H9 (cell line): ENCODE measurements at regions not wholly inside any gene's neighbourhood (a gene's known extent, or its start where the extent isn't known, plus 50 kb on each side); places are given as distances from the start of the nearest gene placed in this dataset.

Experiments used
- DNase-seq: peaks from one replicate; pipeline ENCODE4 v3.0.0-alpha.2; 2017
- H2AFZ ChIP-seq: one replicate; pipeline ENCODE4 v1.6.1; 2013; ENCODE audit warnings: mild to moderate bottlenecking, low read length, control low read depth, moderate library complexity
- H2AK5ac ChIP-seq: 2 replicates; pipeline ENCODE4 v1.6.1; 2013; ENCODE audit warnings: low read length, control low read depth, mixed read lengths; ENCODE audit not compliant: insufficient read length
- H2BK120ac ChIP-seq: one replicate; pipeline ENCODE4 v1.6.1; 2013; ENCODE audit warnings: low read depth, mild to moderate bottlenecking, low read length, control low read depth, inconsistent platforms; ENCODE audit not compliant: poor library complexity, severe bottlenecking
- H2BK12ac ChIP-seq: 2 replicates; pipeline ENCODE4 v1.6.1; 2013; ENCODE audit warnings: low read length, control low read depth, mixed read lengths, low read depth; ENCODE audit not compliant: insufficient read length
- H2BK15ac ChIP-seq: 2 replicates; pipeline ENCODE4 v1.6.1; 2013; ENCODE audit warnings: low read depth, low read length, control low read depth
- H2BK20ac ChIP-seq: one replicate; pipeline ENCODE4 v1.6.1; 2013; ENCODE audit warnings: low read depth, mild to moderate bottlenecking, low read length, control low read depth, inconsistent platforms; ENCODE audit not compliant: poor library complexity, severe bottlenecking
- H2BK5ac ChIP-seq: 2 replicates; pipeline ENCODE4 v1.6.1; 2013; ENCODE audit warnings: low read length, control low read depth, mixed read lengths; ENCODE audit not compliant: insufficient read length
- H3K14ac ChIP-seq: 2 replicates; pipeline ENCODE4 v1.6.1; 2013; ENCODE audit warnings: low read length, control low read depth; ENCODE audit not compliant: insufficient read depth
- H3K18ac ChIP-seq: 2 replicates; pipeline ENCODE4 v1.6.1; 2013; ENCODE audit warnings: low read depth, mild to moderate bottlenecking, mixed read lengths, low read length, control low read depth; ENCODE audit not compliant: insufficient read length
- H3K23ac ChIP-seq: 2 replicates; pipeline ENCODE4 v1.6.1; 2013; ENCODE audit warnings: low read length, control low read depth, mixed read lengths, low read depth; ENCODE audit not compliant: insufficient read length
- H3K23me2 ChIP-seq: 2 replicates; pipeline ENCODE4 v1.6.1; 2013; ENCODE audit warnings: low read depth, mild to moderate bottlenecking, mixed read lengths, low read length, control low read depth; ENCODE audit not compliant: insufficient read length, poor library complexity, severe bottlenecking
- H3K27ac ChIP-seq: 2 replicates; pipeline ENCODE4 v1.5.1; 2013; ENCODE audit warnings: low read length, control low read depth, mixed read lengths, low read depth; ENCODE audit not compliant: insufficient read length
- H3K27me3 ChIP-seq: 2 replicates; pipeline ENCODE4 v1.6.1; 2013; ENCODE audit warnings: low read length, control low read depth, inconsistent platforms; ENCODE audit not compliant: insufficient read depth
- H3K4ac ChIP-seq: 2 replicates; pipeline ENCODE4 v1.6.1; 2013; ENCODE audit warnings: low read depth, mild to moderate bottlenecking, control low read depth, inconsistent platforms, low read length, moderate library complexity
- H3K4me1 ChIP-seq: 2 replicates; pipeline ENCODE4 v1.6.1; 2013; ENCODE audit warnings: low read length, control low read depth, inconsistent platforms; ENCODE audit not compliant: insufficient read depth
- H3K4me2 ChIP-seq: 2 replicates; pipeline ENCODE4 v1.6.1; 2013; ENCODE audit warnings: low read length, control low read depth, mixed read lengths; ENCODE audit not compliant: insufficient read length, insufficient read depth
- H3K56ac ChIP-seq: 2 replicates; pipeline ENCODE4 v1.6.1; 2013; ENCODE audit warnings: low read depth, mild to moderate bottlenecking, mixed read lengths, low read length, control low read depth; ENCODE audit not compliant: insufficient read length
- H3K79me1 ChIP-seq: 2 replicates; pipeline ENCODE4 v1.6.1; 2013; ENCODE audit warnings: low read depth, mild to moderate bottlenecking, moderate library complexity, low read length, control low read depth, inconsistent platforms; ENCODE audit not compliant: insufficient read depth, poor library complexity, severe bottlenecking
- H3K79me2 ChIP-seq: 2 replicates; pipeline ENCODE4 v1.6.1; 2013; ENCODE audit warnings: low read length, control low read depth, inconsistent platforms; ENCODE audit not compliant: insufficient read depth
- H3K9ac ChIP-seq: 2 replicates; pipeline ENCODE4 v1.6.1; 2013; ENCODE audit warnings: low read length, control low read depth, mixed read lengths; ENCODE audit not compliant: insufficient read length; ENCODE audit errors: extremely low read depth
- H3K9me3 ChIP-seq: one replicate; pipeline ENCODE4 v1.6.1; 2013; ENCODE audit warnings: low read depth, low read length, inconsistent platforms; ENCODE audit not compliant: control insufficient read depth
- H3T11ph ChIP-seq: one replicate; pipeline ENCODE4 v1.6.1; 2013; ENCODE audit warnings: mild to moderate bottlenecking, low read length, control low read depth, inconsistent platforms
- H4K20me1 ChIP-seq: one replicate; pipeline ENCODE4 v1.6.1; 2013; ENCODE audit not compliant: control insufficient read depth, insufficient read length, insufficient read depth
- H4K5ac ChIP-seq: 2 replicates; pipeline ENCODE4 v1.6.1; 2013; ENCODE audit warnings: low read depth, mild to moderate bottlenecking, mixed read lengths, low read length, control low read depth; ENCODE audit not compliant: insufficient read length
- H4K8ac ChIP-seq: replicated peaks from 2 replicates; pipeline ENCODE4 v1.6.1; 2013; ENCODE audit warnings: low read length, control low read depth, mixed read lengths, low read depth; ENCODE audit not compliant: insufficient read length
- H4K91ac ChIP-seq: 2 replicates; pipeline ENCODE4 v1.6.1; 2013; ENCODE audit warnings: low read depth, mild to moderate bottlenecking, moderate library complexity, mixed read lengths, low read length, control low read depth; ENCODE audit not compliant: insufficient read length
- H3K27ac Mint-ChIP-seq, 3 experiments: 2 replicates in 2 of 3; 3 replicates in 1 of 3; pipeline ENCODE4 v1.8.0; 2020 to 2021; ENCODE audit warnings: mixed read lengths in 3 of 3, mild to moderate bottlenecking in 1 of 3, moderate library complexity in 1 of 3
- H3K27me3 Mint-ChIP-seq: 2 replicates; pipeline ENCODE4 v1.8.0; 2021; ENCODE audit warnings: low read depth, mild to moderate bottlenecking, moderate library complexity, mixed read lengths
- H3K36me3 Mint-ChIP-seq, 3 experiments: 2 replicates in 2 of 3; 3 replicates in 1 of 3; pipeline ENCODE4 v1.8.0; 2020 to 2021; ENCODE audit warnings: low read depth in 3 of 3, mixed read lengths in 3 of 3; ENCODE audit not compliant: insufficient read depth in 1 of 3
- H3K4me1 Mint-ChIP-seq, 2 experiments: 2 replicates each; pipeline ENCODE4 v1.8.0; 2020; ENCODE audit warnings: mixed read lengths in 2 of 2
- H3K4me3 Mint-ChIP-seq, 2 experiments: 2 replicates in 1 of 2; 3 replicates in 1 of 2; pipeline ENCODE4 v1.8.0; 2020 to 2021; ENCODE audit warnings: mild to moderate bottlenecking in 2 of 2, mixed read lengths in 2 of 2, moderate library complexity in 1 of 2
- H3K9me3 Mint-ChIP-seq, 2 experiments: 2 replicates in 1 of 2; 3 replicates in 1 of 2; pipeline ENCODE4 v1.8.0; 2020; ENCODE audit warnings: mild to moderate bottlenecking in 2 of 2, mixed read lengths in 2 of 2, moderate library complexity in 1 of 2
- WGBS: extraction: QIAGEN DNeasy Blood & Tissue Kit; methylation state at CpG from one replicate; pipeline ENCODE4 v1.1.7; 2013; ENCODE audit warnings: missing lambda C conversion rate, low lambda C conversion rate, mixed read lengths; ENCODE audit not compliant: insufficient read length; ENCODE audit errors: extremely low coverage; 5-methylcytosine and 5-hydroxymethylcytosine counted together
- TF ChIP-seq, protein P1 (sequence below): fragments of 200-600 bp; sonication (generic); conservative IDR thresholded peaks from 3 replicates; pipeline ENCODE4 v1.8.0; 2021; ENCODE audit warnings: antibody characterized with exemption, mild to moderate bottlenecking

DNA sequence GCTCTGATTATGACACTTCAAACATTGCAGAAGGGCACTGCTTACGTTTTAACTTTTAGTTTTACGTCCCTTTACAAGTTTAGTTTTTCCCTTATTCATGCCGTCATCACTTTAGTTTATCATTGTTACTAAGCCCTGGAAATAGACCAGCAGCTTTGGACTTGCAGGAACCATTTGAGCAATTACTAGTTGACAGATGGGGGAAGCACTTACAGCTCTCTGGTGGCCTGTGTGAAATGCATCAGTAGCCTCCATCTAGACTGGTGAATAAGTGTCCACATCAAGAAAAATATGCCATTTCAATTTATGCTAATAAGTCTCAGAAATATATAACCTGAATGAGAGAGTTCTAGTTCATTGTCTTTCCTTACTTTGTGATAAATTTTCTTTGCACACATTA is 194.9 kb upstream of the GRM3 start:
- Histone ChIP-seq H2BK20ac (no peak overlapping the region), H3T11ph (no peak overlapping the region), H3K23me2 (no peaks in the 10 kb centered on the region), H3K56ac (no peak overlapping the region), H3K79me2 (no peaks in the 10 kb centered on the region), H2BK15ac (no peak overlapping the region), H3K4me2 (no peak overlapping the region), H4K5ac (no peak overlapping the region), H3K9ac (no peak overlapping the region), H3K18ac (no peak overlapping the region), H3K27me3 (no peaks in the 10 kb centered on the region), H3K4ac (no peak overlapping the region), H2BK120ac (no peak overlapping the region), H3K27ac (no peak overlapping the region), H4K91ac (no peak overlapping the region), H2BK12ac (no peak overlapping the region), H2BK5ac (no peak overlapping the region), H2AFZ (no peak overlapping the region), H3K23ac (no peak overlapping the region), H3K4me1 (no peaks in the 10 kb centered on the region), H3K9me3 (no peaks in the 10 kb centered on the region), H2AK5ac (no peak overlapping the region), H3K14ac (no peak overlapping the region), H3K79me1 (no peaks in the 10 kb centered on the region), H4K20me1 (no peaks in the 10 kb centered on the region), H4K8ac (no peak overlapping the region)
- H3K9me3 Mint-ChIP-seq, result 0 out of 5 replicates have a peak, but pooled peaks cover 0 to 1% of the 10 kb centered on the region in 2 experiments
- no peaks in the 10 kb centered on the region for H3K27me3 Mint-ChIP-seq
- DNase-seq, result no peak
- H3K4me1 Mint-ChIP-seq, result peaks cover 9 to 12% of the 10 kb centered on the region in 2 experiments
- no CpG with 5 or more reads among the region's 3 CpGs for WGBS
- H3K4me3 Mint-ChIP-seq, result no peak overlapping the region
- TF ChIP-seq, protein P1, sequence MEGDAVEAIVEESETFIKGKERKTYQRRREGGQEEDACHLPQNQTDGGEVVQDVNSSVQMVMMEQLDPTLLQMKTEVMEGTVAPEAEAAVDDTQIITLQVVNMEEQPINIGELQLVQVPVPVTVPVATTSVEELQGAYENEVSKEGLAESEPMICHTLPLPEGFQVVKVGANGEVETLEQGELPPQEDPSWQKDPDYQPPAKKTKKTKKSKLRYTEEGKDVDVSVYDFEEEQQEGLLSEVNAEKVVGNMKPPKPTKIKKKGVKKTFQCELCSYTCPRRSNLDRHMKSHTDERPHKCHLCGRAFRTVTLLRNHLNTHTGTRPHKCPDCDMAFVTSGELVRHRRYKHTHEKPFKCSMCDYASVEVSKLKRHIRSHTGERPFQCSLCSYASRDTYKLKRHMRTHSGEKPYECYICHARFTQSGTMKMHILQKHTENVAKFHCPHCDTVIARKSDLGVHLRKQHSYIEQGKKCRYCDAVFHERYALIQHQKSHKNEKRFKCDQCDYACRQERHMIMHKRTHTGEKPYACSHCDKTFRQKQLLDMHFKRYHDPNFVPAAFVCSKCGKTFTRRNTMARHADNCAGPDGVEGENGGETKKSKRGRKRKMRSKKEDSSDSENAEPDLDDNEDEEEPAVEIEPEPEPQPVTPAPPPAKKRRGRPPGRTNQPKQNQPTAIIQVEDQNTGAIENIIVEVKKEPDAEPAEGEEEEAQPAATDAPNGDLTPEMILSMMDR, result no peak
- H3K27ac Mint-ChIP-seq, result no peak overlapping the region
- H3K36me3 Mint-ChIP-seq, result no peaks in the 10 kb centered on the region
